Vagina (tissue), 2 donors: ENCODE measurements at regions not wholly inside any gene's neighbourhood (a gene's known extent, or its start where the extent isn't known, plus 50 kb on each side); places are given as distances from the start of the nearest gene placed in this dataset.

Experiments used
- DNase-seq, 2 donors: peaks; one replicate each; pipeline ENCODE4 v3.0.0-alpha.2; 2017; ENCODE audit errors: extremely low spot score in 2 of 2
- H3K27ac ChIP-seq: fragments of 200-600 bp; sonication (generic); one replicate; pipeline ENCODE4 v1.5.1; 2019
- H3K27me3 ChIP-seq: fragments of 200-600 bp; sonication (generic); one replicate; pipeline ENCODE4 v1.5.1; 2019
- H3K36me3 ChIP-seq, 2 donors: fragments of 200-600 bp; sonication (generic); one replicate each; pipeline ENCODE4 v1.5.1; 2017 to 2019
- H3K4me1 ChIP-seq: fragments of 200-600 bp; sonication (generic); one replicate; pipeline ENCODE4 v1.5.1; 2019
- H3K4me3 ChIP-seq, 2 donors: fragments of 200-600 bp; sonication (generic); 1 replicate in 1 of 2; 2 replicates in 1 of 2; pipeline ENCODE4 v1.5.1; 2016 to 2019
- H3K9me3 ChIP-seq: fragments of 200-600 bp; sonication (generic); one replicate; pipeline ENCODE4 v1.5.1; 2019
- POLR2A ChIP-seq, 2 donors: fragments of 450-650 bp; IDR thresholded peaks; one replicate each; pipeline ENCODE4 v1.6.1; 2017; ENCODE audit warnings: antibody characterized with exemption in 2 of 2, mild to moderate bottlenecking in 2 of 2, moderate library complexity in 2 of 2
- POLR2AphosphoS5 ChIP-seq, 2 donors: sonication (generic); formaldehyde crosslinking; IDR thresholded peaks; one replicate each; pipeline ENCODE4 v1.9.0; 2017; ENCODE audit warnings: antibody characterized with exemption in 2 of 2, mild to moderate bottlenecking in 2 of 2, low read depth in 1 of 2; ENCODE audit not compliant: insufficient read depth in 1 of 2
- intact Hi-C: fragments of 100-400 bp; cut with DNase I; formaldehyde crosslinking; loops from one replicate; pipeline ENCODE4 v1.15.1; 2023
- TF ChIP-seq, protein P1 (sequence below), 3 experiments: fragments of 450-650 bp in 2 of 3; fragments of 200-600 bp in 1 of 3; sonication (generic) in 1 of 3; IDR thresholded peaks; one replicate each; pipeline ENCODE4 v1.5.1; 2017 to 2019; ENCODE audit warnings: antibody characterized with exemption in 3 of 3, mild to moderate bottlenecking in 2 of 3, moderate library complexity in 2 of 3

GRCh38 chr15:92315144-92315543, 78.5 kb upstream of the ST8SIA2 start:
- Histone ChIP-seq H3K4me3 (no peak overlapping the region), H3K36me3 (no peaks in the 10 kb centered on the region), H3K9me3 (no peaks in the 10 kb centered on the region), H3K27me3 (no peaks in the 10 kb centered on the region), H3K27ac (no peak overlapping the region), H3K4me1 (no peaks in the 10 kb centered on the region)
- intact Hi-C loops: no loop called here
- TF ChIP-seq POLR2AphosphoS5 (IDR thresholded peaks at IDR 0.05; ENCODE audit: insufficient read depth in 1 of 2, low read depth in 1 of 2): no peak
- TF ChIP-seq, protein P1, sequence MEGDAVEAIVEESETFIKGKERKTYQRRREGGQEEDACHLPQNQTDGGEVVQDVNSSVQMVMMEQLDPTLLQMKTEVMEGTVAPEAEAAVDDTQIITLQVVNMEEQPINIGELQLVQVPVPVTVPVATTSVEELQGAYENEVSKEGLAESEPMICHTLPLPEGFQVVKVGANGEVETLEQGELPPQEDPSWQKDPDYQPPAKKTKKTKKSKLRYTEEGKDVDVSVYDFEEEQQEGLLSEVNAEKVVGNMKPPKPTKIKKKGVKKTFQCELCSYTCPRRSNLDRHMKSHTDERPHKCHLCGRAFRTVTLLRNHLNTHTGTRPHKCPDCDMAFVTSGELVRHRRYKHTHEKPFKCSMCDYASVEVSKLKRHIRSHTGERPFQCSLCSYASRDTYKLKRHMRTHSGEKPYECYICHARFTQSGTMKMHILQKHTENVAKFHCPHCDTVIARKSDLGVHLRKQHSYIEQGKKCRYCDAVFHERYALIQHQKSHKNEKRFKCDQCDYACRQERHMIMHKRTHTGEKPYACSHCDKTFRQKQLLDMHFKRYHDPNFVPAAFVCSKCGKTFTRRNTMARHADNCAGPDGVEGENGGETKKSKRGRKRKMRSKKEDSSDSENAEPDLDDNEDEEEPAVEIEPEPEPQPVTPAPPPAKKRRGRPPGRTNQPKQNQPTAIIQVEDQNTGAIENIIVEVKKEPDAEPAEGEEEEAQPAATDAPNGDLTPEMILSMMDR (IDR thresholded peaks at IDR 0.05): no peak
- no peak for TF ChIP-seq POLR2A (IDR thresholded peaks at IDR 0.05)
- DNase-seq: no peak

GRCh38 chr15:92315595-92316211, 78.0 kb upstream of the ST8SIA2 start:
- intact Hi-C loops: no loop called here
- TF ChIP-seq POLR2AphosphoS5 (IDR thresholded peaks at IDR 0.05; ENCODE audit: insufficient read depth in 1 of 2, low read depth in 1 of 2) (no peak), POLR2A (IDR thresholded peaks at IDR 0.05) (no peak)
- TF ChIP-seq, protein P1 (IDR thresholded peaks at IDR 0.05): no peak
- DNase-seq: no peak
- Histone ChIP-seq H3K36me3 (no peaks in the 10 kb centered on the region), H3K27me3 (no peaks in the 10 kb centered on the region), H3K4me1 (no peaks in the 10 kb centered on the region), H3K4me3 (no peak overlapping the region), H3K9me3 (no peaks in the 10 kb centered on the region), H3K27ac (no peak overlapping the region)

GRCh38 chr15:92316586-92317295, 76.9 kb upstream of the ST8SIA2 start:
- intact Hi-C loops: no loop called here

GRCh38 chr15:92320012-92320699, 73.5 kb upstream of the ST8SIA2 start:
- no peak for DNase-seq
- TF ChIP-seq POLR2A (IDR thresholded peaks at IDR 0.05): no peak
- TF ChIP-seq, protein P1 (IDR thresholded peaks at IDR 0.05): no peak
- TF ChIP-seq POLR2AphosphoS5 (IDR thresholded peaks at IDR 0.05; ENCODE audit: insufficient read depth in 1 of 2, low read depth in 1 of 2): no peak
- H3K9me3 ChIP-seq: no peaks in the 10 kb centered on the region
- intact Hi-C loops: no loop called here
- no peaks in the 10 kb centered on the region for H3K4me1 ChIP-seq
- H3K27ac ChIP-seq: no peak overlapping the region
- no peak overlapping the region for H3K4me3 ChIP-seq
- H3K36me3 ChIP-seq: no peaks in the 10 kb centered on the region
- H3K27me3 ChIP-seq: no peaks in the 10 kb centered on the region

More at GRCh38 chr15:92316586-92317295, 76.9 kb upstream of the ST8SIA2 start:
- no peak for TF ChIP-seq POLR2AphosphoS5 (IDR thresholded peaks at IDR 0.05; ENCODE audit: insufficient read depth in 1 of 2, low read depth in 1 of 2)
- TF ChIP-seq, protein P1 (IDR thresholded peaks at IDR 0.05): no peak
- TF ChIP-seq POLR2A (IDR thresholded peaks at IDR 0.05): no peak
- no peaks in the 10 kb centered on the region for H3K27me3 ChIP-seq
- no peaks in the 10 kb centered on the region for H3K4me1 ChIP-seq
- H3K36me3 ChIP-seq: no peaks in the 10 kb centered on the region
- no peak overlapping the region for H3K27ac ChIP-seq
- H3K4me3 ChIP-seq: no peak overlapping the region
- DNase-seq: no peak
- no peaks in the 10 kb centered on the region for H3K9me3 ChIP-seq
